CD14-positive monocyte (primary cell): ENCODE measurements at regions not wholly inside any gene's neighbourhood (a gene's known extent, or its start where the extent isn't known, plus 50 kb on each side); places are given as distances from the start of the nearest gene placed in this dataset.

ENCODE experiments used
- DNase-seq, 3 donors: peaks; one replicate each; pipeline ENCODE4 v3.0.0-alpha.2; 2011 to 2022
- H2AFZ ChIP-seq: 2 replicates; pipeline ENCODE4 v1.6.0; 2012; ENCODE audit warnings: mild to moderate bottlenecking, low read depth, low read length, inconsistent platforms; ENCODE audit not compliant: insufficient read depth, poor library complexity, severe bottlenecking
- H3K27ac ChIP-seq, 2 donors: 1 replicate in 1 of 2; 2 replicates in 1 of 2; pipeline ENCODE4 v1.5.1; 2012 to 2013; ENCODE audit warnings: low read length in 2 of 2, control low read depth in 1 of 2, inconsistent platforms in 1 of 2, low read depth in 1 of 2, mild to moderate bottlenecking in 1 of 2
- H3K27me3 ChIP-seq, 2 donors: one replicate each; pipeline versions ENCODE4 v1.6.0 to v1.6.1; 2011 to 2013; ENCODE audit warnings: low read length in 2 of 2; ENCODE audit not compliant: control insufficient read depth in 2 of 2, insufficient read depth in 2 of 2
- H3K36me3 ChIP-seq, 2 donors: replicated peaks in 1 of 2; 1 replicate in 1 of 2; 2 replicates in 1 of 2; pipeline versions ENCODE4 v1.5.1 to v1.6.1; 2012 to 2013; ENCODE audit warnings: low read length in 2 of 2, control low read depth in 1 of 2, inconsistent platforms in 1 of 2, mild to moderate bottlenecking in 1 of 2; ENCODE audit not compliant: insufficient read depth in 2 of 2, control insufficient read depth in 1 of 2
- H3K4me1 ChIP-seq, 2 donors: 1 replicate in 1 of 2; 2 replicates in 1 of 2; pipeline versions ENCODE4 v1.5.1 to v1.6.1; 2012 to 2013; ENCODE audit warnings: low read length in 2 of 2, control low read depth in 1 of 2, inconsistent platforms in 1 of 2, mild to moderate bottlenecking in 1 of 2, moderate library complexity in 1 of 2; ENCODE audit not compliant: insufficient read depth in 2 of 2, control insufficient read depth in 1 of 2
- H3K4me2 ChIP-seq: replicated peaks from 2 replicates; pipeline ENCODE3; 2012; ENCODE audit warnings: low read length, moderate library complexity, mild to moderate bottlenecking; ENCODE audit not compliant: poor library complexity, severe bottlenecking; ENCODE audit errors: extremely low read depth
- H3K4me3 ChIP-seq, 3 experiments: fragments of 200-600 bp in 1 of 3; sonication (generic) in 1 of 3; replicated peaks in 1 of 3; 1 replicate in 2 of 3; 2 replicates in 1 of 3; pipeline ENCODE4 v1.5.1; 2011 to 2013; ENCODE audit warnings: low read length in 3 of 3, mild to moderate bottlenecking in 3 of 3, control low read depth in 2 of 3, low read depth in 2 of 3, inconsistent platforms in 1 of 3, moderate library complexity in 1 of 3
- H3K79me2 ChIP-seq: 2 replicates; pipeline ENCODE4 v1.6.0; 2012; ENCODE audit warnings: mild to moderate bottlenecking, control low read depth, inconsistent platforms, low read length, moderate library complexity; ENCODE audit not compliant: insufficient read depth
- H3K9ac ChIP-seq: 2 replicates; pipeline ENCODE4 v1.6.0; 2017; ENCODE audit warnings: low read length, mild to moderate bottlenecking; ENCODE audit not compliant: insufficient read depth, poor library complexity, severe bottlenecking
- H3K9me3 ChIP-seq, 2 donors: replicated peaks in 1 of 2; 1 replicate in 1 of 2; 2 replicates in 1 of 2; pipeline versions ENCODE4 v1.5.1 to v1.6.1; 2012 to 2013; ENCODE audit warnings: low read length in 2 of 2, control low read depth in 1 of 2; ENCODE audit not compliant: control insufficient read depth in 1 of 2, insufficient read depth in 1 of 2
- H4K20me1 ChIP-seq: 2 replicates; pipeline ENCODE4 v1.6.0; 2012; ENCODE audit warnings: mild to moderate bottlenecking, low read length, control low read depth, moderate library complexity; ENCODE audit not compliant: insufficient read depth
- H3K27ac Mint-ChIP-seq, 7 donors: one replicate each; pipeline ENCODE4 v1.8.0; 2020; ENCODE audit warnings: mild to moderate bottlenecking in 7 of 7, mixed read lengths in 7 of 7, moderate library complexity in 6 of 7, inconsistent platforms in 2 of 7
- H3K27me3 Mint-ChIP-seq, 3 donors: one replicate each; pipeline ENCODE4 v1.8.0; 2021 to 2022; ENCODE audit warnings: low read depth in 3 of 3, mild to moderate bottlenecking in 3 of 3, mixed read lengths in 3 of 3, moderate library complexity in 3 of 3, inconsistent platforms in 1 of 3
- H3K36me3 Mint-ChIP-seq, 2 donors: one replicate each; pipeline ENCODE4 v1.8.0; 2020; ENCODE audit warnings: mixed read lengths in 2 of 2, inconsistent platforms in 1 of 2, mild to moderate bottlenecking in 1 of 2
- H3K4me1 Mint-ChIP-seq: one replicate; pipeline ENCODE4 v1.8.0; 2020; ENCODE audit warnings: mild to moderate bottlenecking, mixed read lengths
- H3K4me3 Mint-ChIP-seq, 2 donors: one replicate each; pipeline ENCODE4 v1.8.0; 2020; ENCODE audit warnings: mild to moderate bottlenecking in 2 of 2, mixed read lengths in 2 of 2, moderate library complexity in 1 of 2
- H3K9me3 Mint-ChIP-seq, 7 donors: one replicate each; pipeline ENCODE4 v1.8.0; 2020 to 2022; ENCODE audit warnings: mixed read lengths in 7 of 7, mild to moderate bottlenecking in 6 of 7, moderate library complexity in 6 of 7, inconsistent platforms in 2 of 7
- CTCF ChIP-seq: fragments of 200-600 bp; IDR thresholded peaks from one replicate; pipeline ENCODE4 v1.8.0; 2022; ENCODE audit warnings: antibody characterized with exemption, mild to moderate bottlenecking
- WGBS: methylation state at CpG from one replicate; pipeline ENCODE4 v1.1.5; 2013; ENCODE audit warnings: missing lambda C conversion rate; ENCODE audit not compliant: insufficient coverage; 5-methylcytosine and 5-hydroxymethylcytosine counted together
- intact Hi-C, 2 donors: fragments of 100-400 bp; cut with micrococcal nuclease; formaldehyde crosslinking; loops; one replicate each; pipeline versions ENCODE4 v1.15.0 to v1.15.1; 2023

GRCh38 chr15:77865106-77865610, 212.4 kb downstream of the TBC1D2B start:
- no peak for DNase-seq
- no peak overlapping the region for H3K4me2 ChIP-seq
- no peaks in the 10 kb centered on the region for H3K27me3 ChIP-seq
- H3K4me3 Mint-ChIP-seq = no peak overlapping the region
- no peaks in the 10 kb centered on the region for H3K4me1 Mint-ChIP-seq
- H3K9ac ChIP-seq = no peak overlapping the region
- no peaks in the 10 kb centered on the region for H3K4me1 ChIP-seq
- H3K36me3 Mint-ChIP-seq = no peaks in the 10 kb centered on the region
- H3K9me3 Mint-ChIP-seq = no peaks in the 10 kb centered on the region
- no peak overlapping the region for H2AFZ ChIP-seq
- intact Hi-C loops = no loop called here
- 100% methylated on average over 1 of the region's 7 CpGs for WGBS
- no peak for TF ChIP-seq CTCF
- no peaks in the 10 kb centered on the region for H3K9me3 ChIP-seq
- H3K27me3 Mint-ChIP-seq = peaks cover 2% of the 10 kb centered on the region in 3 donors
- no peak overlapping the region for H3K4me3 ChIP-seq
- H3K27ac ChIP-seq = no peak overlapping the region
- no peak overlapping the region for H3K27ac Mint-ChIP-seq
- no peaks in the 10 kb centered on the region for H3K79me2 ChIP-seq
- H4K20me1 ChIP-seq = no peaks in the 10 kb centered on the region
- H3K36me3 ChIP-seq = no peaks in the 10 kb centered on the region

DNA sequence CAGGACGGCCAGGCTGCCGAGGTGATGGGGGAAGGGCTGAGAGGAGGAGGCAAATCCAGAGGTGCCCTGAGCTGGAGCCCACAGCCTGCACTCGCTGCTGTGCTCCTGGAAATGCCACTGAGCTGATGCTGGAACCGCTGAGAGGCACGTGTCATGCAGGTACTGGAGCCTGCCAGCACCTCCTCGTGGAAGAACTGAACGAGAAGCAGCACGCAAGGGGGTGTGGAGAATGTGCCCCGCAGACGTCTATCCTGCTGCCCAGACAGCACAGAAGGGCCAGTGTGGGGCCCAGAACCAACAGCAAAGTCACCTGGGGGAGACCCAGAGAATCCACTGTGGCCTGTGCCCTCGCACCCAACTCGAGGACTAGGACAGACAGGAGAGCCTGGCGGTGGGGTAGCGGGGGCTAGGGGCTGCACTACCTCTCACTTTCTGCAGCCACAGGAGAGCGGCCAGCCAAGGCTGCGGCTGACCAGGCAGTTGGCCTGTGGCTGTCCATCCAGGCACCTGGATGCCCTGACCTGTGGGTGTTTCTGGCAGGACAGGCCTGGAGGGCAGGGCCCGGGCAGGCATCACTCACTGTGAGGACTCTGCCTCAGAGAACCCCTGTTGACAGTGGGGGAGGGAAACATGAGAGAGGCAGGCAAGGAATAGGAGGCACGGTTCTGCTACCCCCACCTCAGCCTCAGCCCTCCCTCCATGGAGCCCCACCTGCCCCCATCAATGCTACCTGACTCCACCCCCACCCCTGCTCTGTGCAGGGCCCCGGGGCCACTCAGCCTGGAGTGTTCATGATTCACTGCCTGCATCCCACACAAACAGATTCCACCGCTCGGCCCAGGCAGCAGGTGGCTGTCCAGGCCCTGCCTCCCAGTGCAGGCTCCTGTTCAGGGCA, 213.1 kb downstream of the TBC1D2B start:
- TF ChIP-seq CTCF = no peak
- no peak overlapping the region for H3K9ac ChIP-seq
- Mint-ChIP-seq H3K4me3 (no peak overlapping the region), H3K27me3 (peaks cover 2 to 3% (median 2%) of the 10 kb centered on the region in 3 donors), H3K36me3 (no peaks in the 10 kb centered on the region), H3K27ac (no peak overlapping the region), H3K9me3 (no peaks in the 10 kb centered on the region), H3K4me1 (no peaks in the 10 kb centered on the region)
- H3K4me3 ChIP-seq = no peak overlapping the region
- no peak overlapping the region for H3K27ac ChIP-seq
- WGBS = 89% methylated on average over 16 of the region's 21 CpGs
- no peaks in the 10 kb centered on the region for H3K27me3 ChIP-seq
- no peak overlapping the region for H2AFZ ChIP-seq
- no peaks in the 10 kb centered on the region for H4K20me1 ChIP-seq
- no peaks in the 10 kb centered on the region for H3K9me3 ChIP-seq
- H3K4me2 ChIP-seq = no peak overlapping the region
- DNase-seq = no peak
- intact Hi-C loops = no loop called here
- H3K4me1 ChIP-seq = no peaks in the 10 kb centered on the region
- no peaks in the 10 kb centered on the region for H3K36me3 ChIP-seq
- no peaks in the 10 kb centered on the region for H3K79me2 ChIP-seq
